CD4-positive, alpha-beta T cell treated with Interleukin-12 subunit alpha and Interleukin-12 subunit beta, for 1 hour (primary cell): ENCODE measurements at regions not wholly inside any gene's neighbourhood (a gene's known extent, or its start where the extent isn't known, plus 50 kb on each side); places are given as distances from the start of the nearest gene placed in this dataset.
A peak's percentile ranks its signal among the peaks of the same experiment; 100 is the strongest.
"Not testable (repeated sequence)": the region's sequence is repeated elsewhere in the genome, so short reads cannot be mapped to it uniquely, and the experiment has no call there.

Source experiments
- DNase-seq: peaks from one replicate; pipeline ENCODE4 v3.0.0-alpha.2; 2020

- no peak for DNase-seq
These were observed 50.8 kb upstream of the MBOAT1 start for GRCh38 chr6:20263059-20263458.

GRCh38 chr6:20265842-20266241, 53.6 kb upstream of the MBOAT1 start:
- DNase-seq: no peak

- no peak for DNase-seq
These were observed 54.8 kb upstream of the MBOAT1 start for GRCh38 chr6:20266851-20267608.

- no peak for DNase-seq
These were observed 56.9 kb upstream of the MBOAT1 start for GRCh38 chr6:20269181-20269580.

GRCh38 chr6:20271818-20272217, 59.5 kb upstream of the MBOAT1 start:
- no peak for DNase-seq

- no peak for DNase-seq
These were observed 61.9 kb upstream of the MBOAT1 start for GRCh38 chr6:20274137-20274536.

GRCh38 chr6:20275837-20276236, 63.6 kb upstream of the MBOAT1 start:
- DNase-seq: not testable (repeated sequence)

GRCh38 chr6:20277724-20278123, 65.5 kb upstream of the MBOAT1 start:
- DNase-seq: not testable (repeated sequence)

GRCh38 chr6:20279051-20279450, 66.8 kb upstream of the MBOAT1 start:
- no peak for DNase-seq

- DNase-seq: no peak
These were observed 67.5 kb upstream of the MBOAT1 start for GRCh38 chr6:20279608-20280287.

GRCh38 chr6:20280288-20280621, 68.0 kb upstream of the MBOAT1 start:
- DNase-seq: no peak

- DNase-seq: no peak
These were observed 72.4 kb upstream of the MBOAT1 start for GRCh38 chr6:20284672-20285071.

- no peak for DNase-seq
These were observed 74.8 kb upstream of the MBOAT1 start for GRCh38 chr6:20286968-20287565.

- DNase-seq: peak; percentile 78
These were observed 79.7 kb upstream of the MBOAT1 start for GRCh38 chr6:20291764-20292580.

GRCh38 chr6:20292905-20293304, 80.6 kb upstream of the MBOAT1 start:
- no peak for DNase-seq

- DNase-seq: no peak
These were observed 89.0 kb upstream of the MBOAT1 start for GRCh38 chr6:20301256-20301655.

GRCh38 chr6:20302168-20302567, 89.9 kb upstream of the MBOAT1 start:
- no peak for DNase-seq

- DNase-seq: no peak
These were observed 90.5 kb upstream of the MBOAT1 start for GRCh38 chr6:20302702-20303251.

GRCh38 chr6:20306491-20306890, 94.2 kb upstream of the MBOAT1 start:
- no peak for DNase-seq

GRCh38 chr6:20309186-20309585, 92.5 kb upstream of the E2F3 start:
- DNase-seq: no peak

- DNase-seq: no peak
These were observed 91.5 kb upstream of the E2F3 start for GRCh38 chr6:20310185-20310584.

- DNase-seq: no peak
These were observed 89.1 kb upstream of the E2F3 start for GRCh38 chr6:20312606-20313005.

GRCh38 chr6:20313051-20313450, 88.6 kb upstream of the E2F3 start:
- DNase-seq: no peak
